Eye (tissue), 1 donor: ENCODE measurements at regions not wholly inside any gene's neighbourhood (a gene's known extent, or its start where the extent isn't known, plus 50 kb on each side); places are given as distances from the start of the nearest gene placed in this dataset.
"Not testable (repeated sequence)": the region's sequence is repeated elsewhere in the genome, so short reads cannot be mapped to it uniquely, and the experiment has no call there.

Source experiments
- DNase-seq: peaks from one replicate; pipeline ENCODE4 v3.0.0-alpha.2; 2015

DNA sequence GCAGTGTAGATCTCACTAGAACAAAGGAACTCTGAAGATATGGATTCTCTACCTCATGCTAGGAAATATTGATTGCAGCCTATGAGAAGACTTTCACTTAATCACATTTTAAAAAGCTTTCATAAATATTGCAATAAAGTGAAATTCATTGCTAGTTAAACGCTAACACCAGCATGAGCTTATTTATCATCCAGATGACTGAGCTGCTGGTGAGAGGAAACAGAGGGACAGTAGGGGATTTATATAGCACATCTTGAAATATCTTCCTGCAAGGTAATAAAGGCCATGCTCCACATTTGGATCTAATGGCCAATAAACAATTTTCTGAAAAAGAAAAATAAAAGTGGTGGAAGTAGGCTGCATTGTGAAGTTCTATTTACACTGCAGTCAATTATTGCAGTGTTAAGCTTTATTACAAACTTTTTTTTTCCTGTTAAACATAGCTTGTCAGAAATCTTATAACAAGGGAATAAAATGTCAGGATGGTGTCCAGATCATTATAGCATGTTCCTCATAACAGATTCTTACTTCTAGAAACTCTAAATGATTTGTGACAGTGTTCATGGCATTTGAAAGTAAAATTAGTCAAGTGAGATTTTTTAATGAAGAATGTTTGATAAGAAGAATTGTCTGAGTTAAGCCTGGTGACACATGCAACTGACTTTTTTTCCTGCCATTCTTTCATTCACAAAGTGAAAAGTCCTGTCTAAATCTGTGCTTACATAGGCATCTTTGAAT lies 342.6 kb downstream of the DMAC1 start:
- DNase-seq, result no peak

DNA sequence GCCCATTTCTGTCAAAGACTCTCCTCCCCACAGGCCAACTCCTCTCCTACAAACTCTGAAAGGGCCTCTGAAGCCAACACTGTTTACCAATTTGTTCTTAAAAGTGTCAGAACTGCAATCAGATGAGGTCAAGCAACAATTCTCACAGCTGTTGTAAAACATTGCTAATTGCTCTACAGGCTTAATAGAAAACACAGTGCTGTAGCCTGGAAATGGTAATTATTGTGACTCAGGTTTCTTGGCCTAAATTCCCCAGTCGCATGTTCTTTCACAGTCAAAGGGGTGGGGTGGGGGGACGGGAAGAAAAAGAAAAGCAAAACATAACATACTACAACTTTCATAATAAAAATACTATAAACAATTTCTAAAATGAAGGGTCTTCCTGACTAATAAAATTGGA lies 343.2 kb downstream of the DMAC1 start:
- peak; percentile 46 for DNase-seq

GRCh38 chr9:7454624-7455023 lies 345.0 kb downstream of the DMAC1 start:
- no peak for DNase-seq

DNA sequence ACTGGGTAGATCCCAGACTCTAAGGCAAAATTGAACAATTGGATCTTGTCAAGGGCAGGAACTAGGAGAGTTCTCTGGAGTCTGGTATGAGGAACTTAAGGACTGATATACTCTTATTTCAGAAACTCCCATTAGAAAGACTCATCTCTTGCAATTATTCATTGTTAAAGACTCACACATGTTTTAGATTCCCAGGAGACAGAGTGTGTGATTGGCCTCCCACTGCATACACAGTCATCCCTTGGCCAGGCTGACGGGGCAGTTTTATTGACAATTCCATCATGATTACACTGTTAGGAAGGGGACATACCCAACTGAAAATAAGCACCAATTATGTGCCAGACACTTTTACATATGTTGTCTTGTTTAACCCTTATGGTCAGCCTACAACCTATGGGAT lies 347.2 kb downstream of the DMAC1 start:
- DNase-seq, result no peak

GRCh38 chr9:7451062-7451461 lies 348.5 kb downstream of the DMAC1 start:
- no peak for DNase-seq

- no peak for DNase-seq
Observed at GRCh38 chr9:7443541-7443940, 356.0 kb downstream of the DMAC1 start.

- no peak for DNase-seq
Observed at GRCh38 chr9:7439355-7439995, 360.1 kb downstream of the DMAC1 start.

GRCh38 chr9:7436754-7437153 lies 362.8 kb downstream of the DMAC1 start:
- DNase-seq, result no peak

DNA sequence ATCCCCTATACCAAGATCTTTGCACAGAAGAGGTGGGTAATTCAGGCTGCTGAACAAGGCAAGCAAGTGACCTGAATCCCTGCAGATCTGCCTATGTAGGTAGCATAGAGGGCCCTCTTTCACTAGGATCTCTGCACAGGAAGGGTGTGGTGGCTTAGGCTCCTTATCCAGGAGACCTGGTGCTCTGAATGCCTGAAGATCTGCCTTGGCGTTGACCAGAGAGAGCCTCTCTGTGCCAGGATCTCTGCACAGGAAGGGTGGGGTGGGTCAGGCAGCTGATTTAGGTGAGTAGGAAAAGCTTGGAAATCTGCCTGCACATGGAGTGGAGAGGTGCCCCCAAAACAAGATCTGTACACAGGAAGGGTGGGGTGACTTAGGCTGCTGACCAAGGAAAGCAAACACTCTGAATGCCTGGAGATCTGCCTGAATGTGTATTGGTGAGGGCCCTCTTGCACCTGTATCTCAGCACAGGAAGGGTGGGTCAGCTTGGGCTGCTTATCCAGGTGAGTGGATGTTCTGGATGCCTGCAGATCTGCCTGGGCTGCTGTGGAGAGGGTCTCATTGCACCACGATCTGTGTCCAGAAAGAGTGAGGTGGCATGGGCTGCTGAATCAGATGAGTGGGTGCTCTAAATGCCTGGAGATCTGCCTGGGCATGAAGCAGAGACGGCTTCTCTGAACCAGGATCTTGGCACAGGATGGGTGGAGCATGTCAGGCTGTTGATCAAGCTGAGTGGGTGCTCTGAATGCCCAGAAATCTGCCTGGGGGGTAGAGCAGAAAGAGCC lies 365.9 kb downstream of the DMAC1 start:
- no peak for DNase-seq

GRCh38 chr9:7432989-7433388 lies 366.6 kb downstream of the DMAC1 start:
- no peak for DNase-seq

DNA sequence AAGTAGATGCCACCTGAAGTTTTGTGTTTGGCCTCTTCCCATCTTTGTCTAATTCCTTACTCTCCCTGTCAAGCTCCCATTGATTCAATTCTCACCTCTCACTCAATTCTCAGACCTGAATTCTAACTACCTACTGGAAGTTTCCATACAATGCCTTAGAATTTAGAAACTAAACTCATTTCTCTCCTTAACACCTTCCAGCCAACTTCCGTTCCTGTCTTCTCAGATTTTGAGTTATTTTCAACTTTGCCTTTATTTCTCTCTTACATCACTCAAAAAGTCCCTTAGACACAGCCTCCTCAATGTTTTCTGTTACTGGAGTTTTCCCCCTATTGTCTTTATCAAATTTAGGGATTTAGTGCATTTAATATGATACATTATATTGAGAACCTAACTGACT lies 382.2 kb downstream of the DMAC1 start:
- DNase-seq, result not testable (repeated sequence)

DNA sequence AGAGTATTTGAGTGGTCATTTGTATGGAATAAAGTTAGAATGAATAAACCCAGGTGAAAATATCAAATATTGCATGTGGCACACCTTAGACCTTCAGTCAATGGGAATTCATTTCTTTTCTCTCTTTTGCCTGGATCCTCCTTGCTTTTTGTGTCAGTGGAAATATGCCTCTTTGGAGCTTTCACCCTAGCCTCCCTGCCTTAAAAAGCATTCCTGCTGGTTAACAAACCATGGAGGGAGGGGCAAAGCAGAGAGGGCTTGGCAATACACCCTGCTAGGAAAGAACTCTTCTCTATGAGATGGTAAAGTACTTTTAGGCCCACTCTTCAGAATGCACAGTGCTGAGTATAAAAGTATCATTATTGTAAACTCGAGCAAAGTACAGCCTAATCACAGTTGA lies 383.7 kb downstream of the DMAC1 start:
- no peak for DNase-seq

DNA sequence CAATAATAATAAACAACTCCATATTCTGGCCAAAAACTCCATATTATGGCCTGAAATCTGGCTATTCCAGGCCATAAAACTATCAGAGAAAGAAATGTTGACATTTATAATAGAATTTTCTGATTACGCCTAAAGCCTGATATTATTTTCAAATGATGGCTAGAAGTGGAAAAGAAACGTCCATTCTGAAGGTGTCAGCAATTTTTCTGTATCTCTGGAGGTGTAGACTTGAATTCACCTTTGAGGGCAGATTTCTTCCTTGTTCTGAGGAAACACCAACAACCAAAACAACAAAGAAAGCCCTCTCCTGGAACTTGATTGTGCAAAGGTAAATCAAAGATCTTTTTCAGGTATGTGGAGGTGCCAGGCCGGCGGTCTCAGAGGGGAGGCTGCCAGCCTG lies 390.7 kb downstream of the DMAC1 start:
- no peak for DNase-seq

GRCh38 chr9:7407246-7407645 lies 392.3 kb downstream of the DMAC1 start:
- no peak for DNase-seq

DNA sequence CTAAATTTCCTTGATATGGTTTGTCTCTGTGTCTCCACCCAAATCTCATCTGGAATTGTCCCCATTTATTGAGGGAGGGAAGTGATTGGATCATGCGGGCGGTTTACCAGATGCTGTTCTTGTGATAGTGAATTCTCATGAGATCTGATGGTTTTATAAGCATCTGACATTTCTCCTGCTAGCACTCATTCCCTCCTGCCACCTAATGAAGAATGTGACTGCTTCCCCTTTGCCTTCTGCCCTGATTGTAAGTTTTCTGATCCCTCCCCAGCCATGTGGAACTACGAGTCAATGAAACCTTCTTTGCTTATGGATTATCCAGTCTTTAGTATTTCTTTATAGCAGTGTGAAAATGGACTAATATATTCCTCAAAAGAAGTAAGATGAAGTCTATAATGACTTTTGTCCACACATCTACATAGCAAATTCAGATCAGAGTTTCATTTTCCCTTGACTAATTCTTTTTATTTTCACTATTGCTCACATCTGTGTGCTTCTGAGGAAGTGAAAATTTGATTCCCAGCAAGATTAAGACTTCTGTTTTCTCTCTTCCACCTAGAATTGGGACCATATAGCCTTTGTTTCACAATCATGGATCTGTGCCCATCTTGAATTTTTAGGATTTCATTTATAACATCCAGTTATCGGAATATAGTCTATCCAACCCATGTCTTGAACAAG lies 393.5 kb downstream of the DMAC1 start:
- DNase-seq, result no peak

DNA sequence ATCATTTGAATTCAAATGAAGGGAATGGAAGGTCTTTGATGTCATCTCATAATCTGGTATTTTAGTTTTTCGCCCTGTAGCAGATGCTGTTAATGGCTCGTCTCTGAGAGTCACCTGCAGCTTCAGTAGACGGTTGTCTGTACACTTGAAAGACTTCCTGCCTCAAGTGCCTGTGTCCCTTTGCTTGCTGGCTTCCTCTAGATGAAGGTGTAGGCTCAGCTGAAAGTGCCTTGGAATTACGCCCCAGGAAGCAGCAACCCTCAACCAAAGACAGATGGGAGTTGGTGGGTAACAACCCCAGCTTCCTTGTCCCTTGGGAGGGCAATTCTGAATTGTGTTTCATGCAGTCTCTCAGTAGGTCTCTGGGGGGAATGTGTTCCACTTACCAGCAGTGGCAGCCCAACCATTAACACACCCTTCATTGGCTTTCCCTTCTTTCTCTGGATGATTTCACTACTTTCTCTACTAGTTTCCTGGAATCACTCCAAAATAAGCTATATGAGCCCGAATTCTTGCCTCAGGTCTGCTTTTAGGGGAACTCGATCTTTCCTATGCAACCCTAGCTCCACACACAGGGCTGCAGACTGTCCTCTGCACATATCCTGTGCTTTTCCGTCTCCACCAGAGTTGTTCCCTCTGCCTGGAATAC lies 395.6 kb downstream of the DMAC1 start:
- DNase-seq, result peak; percentile 16

DNA sequence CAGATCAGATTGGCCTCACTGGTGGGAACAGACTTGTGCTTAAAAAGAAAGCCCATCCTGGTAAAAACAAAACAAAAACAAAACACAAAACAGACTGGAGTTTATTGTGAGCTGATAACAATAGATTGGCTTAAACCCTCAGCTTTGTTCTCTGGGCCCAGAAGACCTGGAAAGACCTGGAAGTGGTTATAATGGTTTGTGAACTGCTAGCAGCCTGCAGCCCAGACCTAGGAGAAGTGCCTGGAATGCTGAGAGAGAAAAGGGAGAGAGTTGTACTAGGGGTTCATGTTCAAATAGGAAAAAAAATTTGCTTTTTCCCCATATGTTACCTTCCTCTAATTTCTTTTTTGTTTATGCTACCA lies 396.6 kb downstream of the DMAC1 start:
- no peak for DNase-seq

DNA sequence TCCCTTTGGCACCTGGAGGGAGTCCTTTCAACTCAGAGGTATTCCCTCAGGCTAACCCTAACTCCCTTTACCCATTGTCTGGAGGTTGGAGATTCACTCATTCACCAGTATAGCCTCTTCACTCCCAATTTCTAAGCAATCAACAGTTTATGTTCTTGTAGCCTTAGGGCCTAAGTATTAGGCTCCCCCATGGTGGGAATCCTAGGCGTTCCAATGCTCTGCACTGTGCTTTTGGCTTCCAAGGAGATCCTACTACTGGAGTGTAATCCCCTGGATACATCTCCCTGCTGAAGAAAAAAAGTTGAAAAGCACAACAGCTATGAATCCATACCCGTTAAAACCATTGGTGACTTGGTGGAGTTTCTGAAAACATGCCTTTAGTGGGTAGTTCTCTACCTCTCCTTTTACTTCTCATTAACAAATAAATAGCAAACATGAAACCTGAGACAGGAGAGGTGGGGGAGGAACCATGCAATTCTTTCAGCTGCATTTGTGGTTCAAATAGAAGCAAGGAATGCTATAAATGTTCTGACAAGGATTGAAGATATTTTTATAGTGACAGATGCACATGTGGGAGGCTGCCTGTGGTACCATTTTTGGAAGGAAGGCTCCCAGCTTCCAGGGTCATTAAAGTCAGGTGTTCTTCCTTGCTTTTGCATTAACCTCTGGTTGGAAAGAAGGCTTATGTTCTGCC lies 397.1 kb downstream of the DMAC1 start:
- no peak for DNase-seq

DNA sequence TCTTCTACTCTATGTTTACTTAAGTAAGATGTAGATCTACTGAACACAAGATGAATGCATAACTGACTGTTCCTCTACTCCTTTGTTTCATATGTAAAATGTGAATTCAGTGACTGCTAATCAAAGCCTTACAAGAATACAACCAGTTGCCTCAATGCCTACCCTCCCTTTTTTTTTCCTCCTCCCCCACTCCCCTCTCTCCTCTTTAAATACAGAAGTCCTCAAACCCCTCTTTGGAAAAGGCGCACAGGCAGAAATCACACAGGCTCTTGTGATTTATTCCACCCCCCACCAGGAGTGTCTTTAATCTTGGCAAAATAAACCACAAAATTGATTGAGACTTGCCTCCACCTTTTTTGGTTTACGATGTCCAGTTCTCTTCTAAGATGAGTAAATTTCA lies 398.5 kb downstream of the DMAC1 start:
- no peak for DNase-seq

DNA sequence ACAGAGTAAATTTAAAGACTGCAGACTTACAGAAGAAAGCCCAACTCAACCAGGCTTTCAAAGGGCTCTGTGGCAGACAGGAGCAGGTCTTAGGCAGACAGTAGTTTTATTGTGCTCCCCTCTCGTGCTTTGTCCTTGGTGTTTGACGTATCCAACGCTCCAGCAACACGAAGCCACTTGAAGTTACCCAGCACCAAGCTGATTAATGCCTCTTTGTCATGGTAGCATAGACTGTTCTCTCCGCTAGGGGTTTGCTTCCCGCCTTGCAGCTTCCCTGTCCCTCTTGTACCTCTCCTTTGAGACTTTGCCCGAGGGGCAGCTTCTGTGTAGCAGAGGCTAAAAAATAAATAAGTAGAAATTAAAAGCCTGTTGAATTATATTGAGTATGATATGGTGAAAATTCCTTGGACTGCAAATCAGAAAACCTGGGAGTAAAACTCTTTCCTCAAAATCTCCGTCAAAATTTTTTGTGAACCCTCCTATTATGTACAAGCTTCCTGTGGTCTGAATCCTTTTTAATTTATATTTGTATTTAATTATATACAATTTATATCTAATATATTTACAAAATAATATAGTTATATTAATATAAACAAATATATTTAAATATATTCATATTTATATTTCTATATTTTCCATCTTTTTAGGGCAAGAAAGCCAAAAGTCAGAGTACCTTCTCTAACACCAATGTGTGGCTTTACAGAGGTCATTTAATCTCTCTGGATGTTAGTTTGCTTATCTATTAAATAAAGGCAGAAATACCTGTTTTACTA lies 405.4 kb downstream of the DMAC1 start:
- DNase-seq, result no peak

DNA sequence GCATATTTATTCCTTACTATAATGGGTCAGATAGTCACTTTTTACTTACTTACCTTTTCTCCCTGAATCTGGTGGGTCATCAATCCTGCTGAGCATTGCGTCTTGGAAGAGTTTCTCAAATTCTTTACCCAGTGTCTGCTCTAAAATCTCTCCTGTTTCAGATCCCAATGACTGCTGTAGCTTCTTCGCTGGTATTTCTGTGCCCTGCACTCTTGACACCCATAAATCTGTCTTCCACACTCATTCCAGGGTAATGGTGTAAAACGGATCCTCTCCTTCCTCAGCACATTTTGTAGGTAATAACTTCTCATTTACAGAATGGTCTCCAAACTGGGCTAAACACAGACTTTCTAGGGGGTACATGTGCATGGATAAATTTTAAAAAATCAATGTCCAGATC lies 407.4 kb downstream of the DMAC1 start:
- DNase-seq, result no peak

- DNase-seq, result no peak
Observed at GRCh38 chr9:7388755-7389154, 410.8 kb downstream of the DMAC1 start.
